SK-N-SH (cell line): ENCODE measurements at regions not wholly inside any gene's neighbourhood (a gene's known extent, or its start where the extent isn't known, plus 50 kb on each side); places are given as distances from the start of the nearest gene placed in this dataset.

Source experiments
- CTCF ChIA-PET: fragments of 300-600, 350-600 bp; formaldehyde crosslinking; extraction: SDS; loops from one replicate; lab custom pipeline; 2021; lab: Yijun Ruan, JAX
- POLR2A ChIA-PET: fragments of 350-600 bp; sonication (Branson Sonifier 250); formaldehyde crosslinking; extraction: SDS; loops from one replicate; lab custom pipeline; 2020; ENCODE audit warnings: antibody characterized with exemption, inconsistent platforms; lab: Yijun Ruan, JAX
- DNase-seq: peaks from one replicate; pipeline ENCODE4 v3.0.0; 2012
- H2AFZ ChIP-seq: fragments of 200-600 bp; sonication (generic); 2 replicates; pipeline ENCODE4 v1.8.1; 2016; ENCODE audit warnings: antibody characterized with exemption, mild to moderate bottlenecking, low read depth
- H3F3A ChIP-seq: fragments of 200-600 bp; sonication (generic); replicated peaks from 2 replicates; pipeline ENCODE3; 2016; ENCODE audit warnings: antibody characterized with exemption, mild to moderate bottlenecking; ENCODE audit not compliant: insufficient read depth
- H3K27ac ChIP-seq, 2 experiments: fragments of 200-500 bp in 1 of 2; fragments of 200-600 bp in 1 of 2; sonication (Bioruptor generic) in 1 of 2; sonication (generic), shearing (Covaris generic) in 1 of 2; 2 replicates each; pipeline versions ENCODE4 v1.5.1 to v1.6.1; 2014 to 2016; ENCODE audit warnings: low read depth in 2 of 2, inconsistent platforms in 1 of 2, low read length in 1 of 2, mild to moderate bottlenecking in 1 of 2, mixed read lengths in 1 of 2
- H3K27me3 ChIP-seq: fragments of 200-600 bp; sonication (generic), shearing (Covaris generic); 2 replicates; pipeline ENCODE4 v1.6.1; 2016; ENCODE audit warnings: mixed run types; ENCODE audit not compliant: insufficient read depth
- H3K36me3 ChIP-seq, 2 experiments: fragments of 200-500 bp in 1 of 2; fragments of 200-600 bp in 1 of 2; sonication (Bioruptor generic) in 1 of 2; sonication (generic) in 1 of 2; replicated peaks in 1 of 2; 2 replicates each; pipeline versions ENCODE3 to v1.5.1; 2014 to 2016; ENCODE audit warnings: low read length in 1 of 2, mild to moderate bottlenecking in 1 of 2; ENCODE audit not compliant: insufficient read depth in 2 of 2, control insufficient read depth in 1 of 2
- H3K4me1 ChIP-seq, 2 experiments: fragments of 200-500 bp in 1 of 2; fragments of 200-600 bp in 1 of 2; sonication (Bioruptor generic) in 1 of 2; sonication (generic), shearing (Covaris generic) in 1 of 2; 2 replicates each; pipeline versions ENCODE4 v1.5.1 to v1.6.1; 2014 to 2016; ENCODE audit warnings: low read depth in 1 of 2, low read length in 1 of 2, mixed run types in 1 of 2; ENCODE audit not compliant: insufficient read depth in 2 of 2, control insufficient read depth in 1 of 2
- H3K4me2 ChIP-seq: fragments of 200-600 bp; sonication (generic), shearing (Covaris generic); 2 replicates; pipeline ENCODE4 v1.6.1; 2017; ENCODE audit warnings: mixed run types
- H3K4me3 ChIP-seq, 2 experiments: fragments of 200-500 bp in 1 of 2; fragments of 200-600 bp in 1 of 2; sonication (Bioruptor generic) in 1 of 2; sonication (generic), shearing (Covaris generic) in 1 of 2; 2 replicates each; pipeline versions ENCODE4 v1.5.1 to v1.8.1; 2014 to 2016; ENCODE audit warnings: low read depth in 2 of 2, inconsistent platforms in 1 of 2, low read length in 1 of 2, mild to moderate bottlenecking in 1 of 2, mixed read lengths in 1 of 2, moderate library complexity in 1 of 2
- H3K79me2 ChIP-seq: fragments of 200-600 bp; sonication (generic); 2 replicates; pipeline ENCODE4 v1.8.1; 2017; ENCODE audit warnings: mild to moderate bottlenecking; ENCODE audit not compliant: insufficient read depth
- H3K9ac ChIP-seq: fragments of 200-600 bp; sonication (generic); 2 replicates; pipeline ENCODE4 v1.6.1; 2017; ENCODE audit warnings: mixed run types
- H3K9me2 ChIP-seq: fragments of 200-600 bp; sonication (generic); 2 replicates; pipeline ENCODE4 v1.6.1; 2017; ENCODE audit warnings: mixed run types
- H3K9me3 ChIP-seq: fragments of 200-600 bp; sonication (generic); 2 replicates; pipeline ENCODE4 v1.6.1; 2017; ENCODE audit warnings: mixed run types, mild to moderate bottlenecking, moderate library complexity
- H4K20me1 ChIP-seq: fragments of 200-600 bp; sonication (generic); 2 replicates; pipeline ENCODE4 v1.6.1; 2017; ENCODE audit warnings: mild to moderate bottlenecking, mixed run types; ENCODE audit not compliant: insufficient read depth
- CTCF ChIP-seq: fragments of 200-600 bp; sonication (generic); IDR thresholded peaks from 2 replicates; pipeline ENCODE4 v1.6.1; 2017; ENCODE audit warnings: antibody characterized with exemption, mild to moderate bottlenecking, moderate library complexity
- EP300 ChIP-seq, 2 experiments: IDR thresholded peaks; 2 replicates each; pipeline versions ENCODE4 v1.4.0 to v1.6.1; 2012; ENCODE audit warnings: borderline replicate concordance in 1 of 2, low read depth in 1 of 2, low read length in 1 of 2
- GABPA ChIP-seq: IDR thresholded peaks from 2 replicates; pipeline ENCODE4 v1.4.0; 2012; ENCODE audit warnings: low read depth, mild to moderate bottlenecking
- NRF1 ChIP-seq: IDR thresholded peaks from 2 replicates; pipeline ENCODE4 v1.6.1; 2012; ENCODE audit warnings: low read depth, mild to moderate bottlenecking, low read length
- RAD21 ChIP-seq: IDR thresholded peaks from 2 replicates; pipeline ENCODE4 v1.6.1; 2012; ENCODE audit warnings: mild to moderate bottlenecking, low read length
- RCOR1 ChIP-seq: fragments of 150-350 bp; IDR thresholded peaks from 2 replicates; pipeline ENCODE4 v1.6.1; 2017; ENCODE audit warnings: antibody characterized with exemption, low read length
- SIN3A ChIP-seq: IDR thresholded peaks from 2 replicates; pipeline ENCODE4 v1.6.1; 2012; ENCODE audit warnings: low read depth, mild to moderate bottlenecking, low read length, moderate library complexity, borderline replicate concordance
- TEAD4 ChIP-seq: IDR thresholded peaks from 2 replicates; pipeline ENCODE4 v1.4.0; 2012; ENCODE audit warnings: mild to moderate bottlenecking, borderline replicate concordance; ENCODE audit not compliant: insufficient read depth
- USF2 ChIP-seq: fragments of 150-350 bp; IDR thresholded peaks from 2 replicates; pipeline ENCODE4 v1.6.1; 2017; ENCODE audit warnings: antibody characterized with exemption, low read length, low read depth, borderline replicate concordance
- YY1 ChIP-seq: IDR thresholded peaks from 2 replicates; pipeline ENCODE4 v1.4.0; 2012; ENCODE audit warnings: low read depth, mild to moderate bottlenecking
- WGBS: methylation state at CpG from one replicate; pipeline ENCODE4 v1.1.6; 2017; ENCODE audit warnings: low lambda C conversion rate; 5-methylcytosine and 5-hydroxymethylcytosine counted together

- no peak overlapping the region for H3K4me2 ChIP-seq
- peaks cover 0 to 5% of the 10 kb centered on the region in 2 experiments; a peak in 2 of 4 replicates for H3K4me1 ChIP-seq
- H3K36me3 ChIP-seq = no peaks in the 10 kb centered on the region
- H3K4me3 ChIP-seq = no peak overlapping the region
- no peaks in the 10 kb centered on the region for H3K9me2 ChIP-seq
- TF ChIP-seq EP300 (IDR thresholded peaks at IDR 0.05; ENCODE audit: borderline replicate concordance in 1 of 2, low read depth in 1 of 2, low read length in 1 of 2) = no peak
- no peaks in the 10 kb centered on the region for H4K20me1 ChIP-seq
- POLR2A ChIA-PET = no interaction called here
- no peaks in the 10 kb centered on the region for H3K9me3 ChIP-seq
- no peak overlapping the region for H2AFZ ChIP-seq
- DNase-seq = no peak
- no peaks in the 10 kb centered on the region for H3K27me3 ChIP-seq
- H3K9ac ChIP-seq = no peak overlapping the region
- no peaks in the 10 kb centered on the region for H3F3A ChIP-seq
- H3K27ac ChIP-seq = no peak overlapping the region
- CTCF ChIA-PET = no interaction called here
- no peaks in the 10 kb centered on the region for H3K79me2 ChIP-seq
These were observed 799.3 kb upstream of the ACO1 start for GRCh38 chr9:31585158-31585557.

GRCh38 chr9:31587146-31587545 is 797.3 kb upstream of the ACO1 start:
- Histone ChIP-seq H3K4me1 (peaks cover 0 to 5% of the 10 kb centered on the region in 2 experiments; a peak in 2 of 4 replicates), H3K36me3 (no peaks in the 10 kb centered on the region), H3K9ac (no peak overlapping the region), H2AFZ (no peak overlapping the region), H3K79me2 (no peaks in the 10 kb centered on the region), H3K9me3 (no peaks in the 10 kb centered on the region), H3K27ac (no peak overlapping the region), H4K20me1 (no peaks in the 10 kb centered on the region), H3K4me2 (no peak overlapping the region), H3K27me3 (no peaks in the 10 kb centered on the region), H3K9me2 (no peaks in the 10 kb centered on the region), H3F3A (no peaks in the 10 kb centered on the region), H3K4me3 (no peak overlapping the region)
- POLR2A ChIA-PET = no interaction called here
- no peak for DNase-seq
- CTCF ChIA-PET = interaction anchor here (1.3 kb wide), 1 partner anchor 7 kb away, joined by 3 read pairs; no protein-coding TSS in a partner anchor
- 42% methylated on average over 3 of the region's 3 CpGs for WGBS
- TF ChIP-seq SIN3A = no peak
- TF ChIP-seq CTCF = no peak
- no peak for TF ChIP-seq GABPA
- TF ChIP-seq RCOR1 = no peak
- TF ChIP-seq NRF1 = no peak
- TF ChIP-seq RAD21 = no peak
- no peak for TF ChIP-seq TEAD4
- no peak for TF ChIP-seq YY1
- no peak for TF ChIP-seq USF2
